ENCODE measurements at regions not wholly inside any gene's neighbourhood (a gene's known extent, or its start where the extent isn't known, plus 50 kb on each side); places are given as distances from the start of the nearest gene placed in this dataset.

DNA sequence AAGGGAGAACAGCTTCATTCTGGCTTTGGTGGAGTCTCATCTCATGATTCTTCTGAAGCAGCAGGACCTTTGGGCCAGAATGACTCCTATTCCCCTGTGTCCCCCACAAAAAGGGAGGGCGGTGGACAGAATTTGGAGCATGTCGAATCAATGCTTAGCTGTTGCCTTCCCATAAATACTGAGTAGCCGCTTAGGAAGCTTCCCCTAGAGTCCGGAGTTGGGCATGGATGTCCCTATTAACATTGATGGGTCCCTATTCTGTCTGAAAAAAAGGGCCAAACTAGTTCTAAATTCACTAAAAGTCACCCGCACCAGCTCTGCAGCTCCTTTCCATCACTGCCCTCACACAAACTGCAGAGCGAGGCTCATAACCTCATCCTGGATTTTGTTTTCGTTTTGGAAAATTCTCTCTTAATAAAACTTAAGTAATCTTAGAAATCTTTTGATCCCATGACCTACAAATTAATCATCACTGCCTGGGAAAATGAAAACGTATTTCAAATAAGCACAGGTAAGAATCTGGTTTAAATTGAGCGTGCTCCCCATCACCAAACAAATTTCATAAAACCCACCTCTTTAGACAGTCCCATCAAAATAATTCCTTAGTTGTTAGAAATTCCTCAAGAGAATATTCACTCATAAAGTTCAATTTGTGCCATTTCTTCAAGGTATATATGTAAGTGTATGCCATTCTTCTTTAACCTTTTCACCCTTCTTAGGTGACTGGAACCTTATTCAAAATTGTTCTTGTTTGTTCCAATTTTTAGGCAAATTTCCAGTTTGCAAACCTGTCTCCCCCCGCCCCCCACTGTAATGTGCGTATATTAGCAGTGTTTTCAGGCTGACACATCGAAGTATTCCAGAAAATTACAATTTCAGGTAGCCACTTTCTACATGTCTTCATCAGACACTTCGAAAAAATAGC lies 53.3 kb upstream of the NKAP start:
- H3K9me3 ChIP-seq (ENCODE audit: low read depth, low read length, poor library complexity, severe bottlenecking) = no peaks in the 10 kb centered on the region
- H3K36me3 ChIP-seq (ENCODE audit: insufficient read depth, low read length, poor library complexity, severe bottlenecking) = no peaks in the 10 kb centered on the region
- H3K27ac ChIP-seq (ENCODE audit: low read depth, low read length, poor library complexity, severe bottlenecking) = no peak overlapping the region
- ChIA-PET POLR2A (ENCODE audit: low non-redundant PET) (no interaction called here), CTCF (no interaction called here)
- intact Hi-C loops (cut with micrococcal nuclease; ENCODE audit: unreplicated experiment) = no loop called here
- H3K4me1 ChIP-seq (ENCODE audit: insufficient read depth, low read length, poor library complexity, severe bottlenecking) = no peaks in the 10 kb centered on the region
- H3K4me3 ChIP-seq (ENCODE audit: low read depth, low read length, poor library complexity, severe bottlenecking) = no peak overlapping the region
- TF ChIP-seq, protein P1, sequence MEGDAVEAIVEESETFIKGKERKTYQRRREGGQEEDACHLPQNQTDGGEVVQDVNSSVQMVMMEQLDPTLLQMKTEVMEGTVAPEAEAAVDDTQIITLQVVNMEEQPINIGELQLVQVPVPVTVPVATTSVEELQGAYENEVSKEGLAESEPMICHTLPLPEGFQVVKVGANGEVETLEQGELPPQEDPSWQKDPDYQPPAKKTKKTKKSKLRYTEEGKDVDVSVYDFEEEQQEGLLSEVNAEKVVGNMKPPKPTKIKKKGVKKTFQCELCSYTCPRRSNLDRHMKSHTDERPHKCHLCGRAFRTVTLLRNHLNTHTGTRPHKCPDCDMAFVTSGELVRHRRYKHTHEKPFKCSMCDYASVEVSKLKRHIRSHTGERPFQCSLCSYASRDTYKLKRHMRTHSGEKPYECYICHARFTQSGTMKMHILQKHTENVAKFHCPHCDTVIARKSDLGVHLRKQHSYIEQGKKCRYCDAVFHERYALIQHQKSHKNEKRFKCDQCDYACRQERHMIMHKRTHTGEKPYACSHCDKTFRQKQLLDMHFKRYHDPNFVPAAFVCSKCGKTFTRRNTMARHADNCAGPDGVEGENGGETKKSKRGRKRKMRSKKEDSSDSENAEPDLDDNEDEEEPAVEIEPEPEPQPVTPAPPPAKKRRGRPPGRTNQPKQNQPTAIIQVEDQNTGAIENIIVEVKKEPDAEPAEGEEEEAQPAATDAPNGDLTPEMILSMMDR (conservative IDR thresholded peaks at IDR 0.05; ENCODE audit: low read depth, low read length) = no peak
- TF ChIP-seq EZH2 (IDR thresholded peaks at IDR 0.05; ENCODE audit: borderline replicate concordance, low read depth, low read length, poor library complexity, severe bottlenecking) = no peak
- BruUV-seq (replicated peaks) = no TSS peak
- peaks cover 94% of the 10 kb centered on the region for H3K27me3 ChIP-seq (replicated peaks; ENCODE audit: insufficient read depth, low read depth, low read length, poor library complexity)
- DNase-seq (ENCODE audit: low spot score) = no peak

DNA sequence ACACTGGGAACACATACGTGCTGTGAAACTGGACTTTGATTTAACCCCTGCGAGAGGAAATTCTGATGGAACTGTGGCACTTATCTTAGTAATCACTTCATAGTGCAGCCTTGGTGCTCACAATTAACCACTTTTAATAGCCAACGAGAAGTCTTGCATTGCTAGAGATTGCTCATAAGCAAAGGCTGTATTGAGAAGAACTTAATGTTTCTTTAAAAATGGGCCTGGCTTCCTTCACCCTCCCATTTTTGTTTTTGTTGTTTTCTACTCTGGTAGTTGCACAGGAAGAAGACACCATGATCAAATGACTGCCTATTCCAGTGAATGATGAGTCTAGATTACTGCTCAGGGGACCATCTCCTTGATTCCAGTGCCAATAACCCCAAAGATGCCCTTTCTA lies 52.5 kb upstream of the NKAP start:
- no peaks in the 10 kb centered on the region for H3K9me3 ChIP-seq (ENCODE audit: low read depth, low read length, poor library complexity, severe bottlenecking)
- no peak overlapping the region for H3K4me3 ChIP-seq (ENCODE audit: low read depth, low read length, poor library complexity, severe bottlenecking)
- BruUV-seq (replicated peaks) = no TSS peak
- no peaks in the 10 kb centered on the region for H3K36me3 ChIP-seq (ENCODE audit: insufficient read depth, low read length, poor library complexity, severe bottlenecking)
- no peak for TF ChIP-seq EZH2 (IDR thresholded peaks at IDR 0.05; ENCODE audit: borderline replicate concordance, low read depth, low read length, poor library complexity, severe bottlenecking)
- TF ChIP-seq, protein P1 (conservative IDR thresholded peaks at IDR 0.05; ENCODE audit: low read depth, low read length) = no peak
- H3K27ac ChIP-seq (ENCODE audit: low read depth, low read length, poor library complexity, severe bottlenecking) = no peak overlapping the region
- intact Hi-C loops (cut with micrococcal nuclease; ENCODE audit: unreplicated experiment) = no loop called here
- CTCF ChIA-PET = no interaction called here
- peaks cover 98% of the 10 kb centered on the region for H3K27me3 ChIP-seq (replicated peaks; ENCODE audit: insufficient read depth, low read depth, low read length, poor library complexity)
- POLR2A ChIA-PET (ENCODE audit: low non-redundant PET) = no interaction called here
- H3K4me1 ChIP-seq (ENCODE audit: insufficient read depth, low read length, poor library complexity, severe bottlenecking) = no peaks in the 10 kb centered on the region
- no peak for DNase-seq (ENCODE audit: low spot score)

Measured in A673 (cell line).